ENCODE measurements at regions not wholly inside any gene's neighbourhood (a gene's known extent, or its start where the extent isn't known, plus 50 kb on each side); places are given as distances from the start of the nearest gene placed in this dataset.

- Histone ChIP-seq H3K36me3 (ENCODE audit: control insufficient read depth, insufficient read depth, low read length) (no peaks in the 10 kb centered on the region), H3K27ac (ENCODE audit: low read depth, low read length) (no peak overlapping the region), H3K27me3 (ENCODE audit: control insufficient read depth, insufficient read depth, low read length) (no peaks in the 10 kb centered on the region), H3K4me1 (ENCODE audit: control insufficient read depth, insufficient read depth, low read length) (no peaks in the 10 kb centered on the region), H3K9ac (ENCODE audit: low read length) (no peak overlapping the region), H3K4me3 (ENCODE audit: low read length) (no peak overlapping the region)
These were observed 105.3 kb downstream of the CTTN start for GRCh38 chr11:70503468-70504221.

GRCh38 chr11:70504246-70505020 is 106.1 kb downstream of the CTTN start:
- H3K4me3 ChIP-seq (ENCODE audit: low read length): no peak overlapping the region
- H3K27me3 ChIP-seq (ENCODE audit: control insufficient read depth, insufficient read depth, low read length): no peaks in the 10 kb centered on the region
- H3K36me3 ChIP-seq (ENCODE audit: control insufficient read depth, insufficient read depth, low read length): no peaks in the 10 kb centered on the region
- no peaks in the 10 kb centered on the region for H3K4me1 ChIP-seq (ENCODE audit: control insufficient read depth, insufficient read depth, low read length)
- no peak overlapping the region for H3K9ac ChIP-seq (ENCODE audit: low read length)
- H3K27ac ChIP-seq (ENCODE audit: low read depth, low read length): no peak overlapping the region

GRCh38 chr11:70505331-70505731 is 107.0 kb downstream of the CTTN start:
- Histone ChIP-seq H3K4me3 (ENCODE audit: low read length) (no peak overlapping the region), H3K36me3 (ENCODE audit: control insufficient read depth, insufficient read depth, low read length) (no peaks in the 10 kb centered on the region), H3K27ac (ENCODE audit: low read depth, low read length) (no peak overlapping the region), H3K4me1 (ENCODE audit: control insufficient read depth, insufficient read depth, low read length) (no peaks in the 10 kb centered on the region), H3K27me3 (ENCODE audit: control insufficient read depth, insufficient read depth, low read length) (no peaks in the 10 kb centered on the region), H3K9ac (ENCODE audit: low read length) (no peak overlapping the region)

- Histone ChIP-seq H3K4me1 (ENCODE audit: control insufficient read depth, insufficient read depth, low read length) (no peaks in the 10 kb centered on the region), H3K4me3 (ENCODE audit: low read length) (no peak overlapping the region)
These were observed 107.7 kb downstream of the CTTN start for GRCh38 chr11:70505761-70506657.

GRCh38 chr11:70506658-70506970 is 108.3 kb downstream of the CTTN start:
- H3K36me3 ChIP-seq (ENCODE audit: control insufficient read depth, insufficient read depth, low read length): no peaks in the 10 kb centered on the region
- H3K4me3 ChIP-seq (ENCODE audit: low read length): no peak overlapping the region
- H3K27ac ChIP-seq (ENCODE audit: low read depth, low read length): no peak overlapping the region
- no peaks in the 10 kb centered on the region for H3K27me3 ChIP-seq (ENCODE audit: control insufficient read depth, insufficient read depth, low read length)
- no peak overlapping the region for H3K9ac ChIP-seq (ENCODE audit: low read length)
- H3K4me1 ChIP-seq (ENCODE audit: control insufficient read depth, insufficient read depth, low read length): no peaks in the 10 kb centered on the region

More at GRCh38 chr11:70505761-70506657, 107.7 kb downstream of the CTTN start:
- no peaks in the 10 kb centered on the region for H3K27me3 ChIP-seq (ENCODE audit: control insufficient read depth, insufficient read depth, low read length)
- H3K36me3 ChIP-seq (ENCODE audit: control insufficient read depth, insufficient read depth, low read length): no peaks in the 10 kb centered on the region
- no peak overlapping the region for H3K9ac ChIP-seq (ENCODE audit: low read length)
- no peak overlapping the region for H3K27ac ChIP-seq (ENCODE audit: low read depth, low read length)

GRCh38 chr11:70506986-70507385 is 108.7 kb downstream of the CTTN start:
- H3K36me3 ChIP-seq (ENCODE audit: control insufficient read depth, insufficient read depth, low read length): no peaks in the 10 kb centered on the region
- no peaks in the 10 kb centered on the region for H3K27me3 ChIP-seq (ENCODE audit: control insufficient read depth, insufficient read depth, low read length)
- no peak overlapping the region for H3K27ac ChIP-seq (ENCODE audit: low read depth, low read length)
- H3K9ac ChIP-seq (ENCODE audit: low read length): no peak overlapping the region
- no peaks in the 10 kb centered on the region for H3K4me1 ChIP-seq (ENCODE audit: control insufficient read depth, insufficient read depth, low read length)
- H3K4me3 ChIP-seq (ENCODE audit: low read length): no peak overlapping the region

- no peaks in the 10 kb centered on the region for H3K4me1 ChIP-seq (ENCODE audit: control insufficient read depth, insufficient read depth, low read length)
- H3K27ac ChIP-seq (ENCODE audit: low read depth, low read length): no peak overlapping the region
- H3K36me3 ChIP-seq (ENCODE audit: control insufficient read depth, insufficient read depth, low read length): no peaks in the 10 kb centered on the region
- no peak overlapping the region for H3K9ac ChIP-seq (ENCODE audit: low read length)
- H3K4me3 ChIP-seq (ENCODE audit: low read length): no peak overlapping the region
- no peaks in the 10 kb centered on the region for H3K27me3 ChIP-seq (ENCODE audit: control insufficient read depth, insufficient read depth, low read length)
These were observed 109.3 kb downstream of the CTTN start for GRCh38 chr11:70507466-70508230.

GRCh38 chr11:70508231-70508480 is 109.8 kb downstream of the CTTN start:
- Histone ChIP-seq H3K27me3 (ENCODE audit: control insufficient read depth, insufficient read depth, low read length) (no peaks in the 10 kb centered on the region), H3K9ac (ENCODE audit: low read length) (no peak overlapping the region), H3K4me1 (ENCODE audit: control insufficient read depth, insufficient read depth, low read length) (no peaks in the 10 kb centered on the region), H3K36me3 (ENCODE audit: control insufficient read depth, insufficient read depth, low read length) (no peaks in the 10 kb centered on the region), H3K4me3 (ENCODE audit: low read length) (no peak overlapping the region), H3K27ac (ENCODE audit: low read depth, low read length) (no peak overlapping the region)

- H3K27me3 ChIP-seq (ENCODE audit: control insufficient read depth, insufficient read depth, low read length): no peaks in the 10 kb centered on the region
- no peaks in the 10 kb centered on the region for H3K4me1 ChIP-seq (ENCODE audit: control insufficient read depth, insufficient read depth, low read length)
- no peak overlapping the region for H3K4me3 ChIP-seq (ENCODE audit: low read length)
- H3K9ac ChIP-seq (ENCODE audit: low read length): no peak overlapping the region
- H3K27ac ChIP-seq (ENCODE audit: low read depth, low read length): no peak overlapping the region
- no peaks in the 10 kb centered on the region for H3K36me3 ChIP-seq (ENCODE audit: control insufficient read depth, insufficient read depth, low read length)
These were observed 111.1 kb downstream of the CTTN start for GRCh38 chr11:70509476-70509875.

GRCh38 chr11:70510106-70510505 is 111.8 kb downstream of the CTTN start:
- no peaks in the 10 kb centered on the region for H3K4me1 ChIP-seq (ENCODE audit: control insufficient read depth, insufficient read depth, low read length)
- H3K27me3 ChIP-seq (ENCODE audit: control insufficient read depth, insufficient read depth, low read length): no peaks in the 10 kb centered on the region
- H3K27ac ChIP-seq (ENCODE audit: low read depth, low read length): no peak overlapping the region

GRCh38 chr11:70510571-70510970 is 112.2 kb downstream of the CTTN start:
- Histone ChIP-seq H3K27me3 (ENCODE audit: control insufficient read depth, insufficient read depth, low read length) (no peaks in the 10 kb centered on the region), H3K4me3 (ENCODE audit: low read length) (no peak overlapping the region), H3K36me3 (ENCODE audit: control insufficient read depth, insufficient read depth, low read length) (no peaks in the 10 kb centered on the region), H3K27ac (ENCODE audit: low read depth, low read length) (no peak overlapping the region), H3K9ac (ENCODE audit: low read length) (no peak overlapping the region), H3K4me1 (ENCODE audit: control insufficient read depth, insufficient read depth, low read length) (no peaks in the 10 kb centered on the region)

More at GRCh38 chr11:70510106-70510505, 111.8 kb downstream of the CTTN start:
- H3K36me3 ChIP-seq (ENCODE audit: control insufficient read depth, insufficient read depth, low read length): no peaks in the 10 kb centered on the region
- no peak overlapping the region for H3K4me3 ChIP-seq (ENCODE audit: low read length)
- no peak overlapping the region for H3K9ac ChIP-seq (ENCODE audit: low read length)

GRCh38 chr11:70511345-70511744 is 113.0 kb downstream of the CTTN start:
- Histone ChIP-seq H3K4me1 (ENCODE audit: control insufficient read depth, insufficient read depth, low read length) (no peaks in the 10 kb centered on the region), H3K27ac (ENCODE audit: low read depth, low read length) (no peak overlapping the region), H3K4me3 (ENCODE audit: low read length) (no peak overlapping the region), H3K27me3 (ENCODE audit: control insufficient read depth, insufficient read depth, low read length) (no peaks in the 10 kb centered on the region), H3K9ac (ENCODE audit: low read length) (no peak overlapping the region), H3K36me3 (ENCODE audit: control insufficient read depth, insufficient read depth, low read length) (no peaks in the 10 kb centered on the region)

All from rectal smooth muscle tissue (tissue), 1 donor.